Loucy (cell line): ENCODE measurements at regions not wholly inside any gene's neighbourhood (a gene's known extent, or its start where the extent isn't known, plus 50 kb on each side); places are given as distances from the start of the nearest gene placed in this dataset.

Source experiments
- EZH2phosphoT487 ChIP-seq: fragments of 200-600 bp; IDR thresholded peaks from 2 replicates; pipeline ENCODE4 v1.6.1; 2018; ENCODE audit warnings: antibody characterized with exemption, mild to moderate bottlenecking, moderate library complexity, borderline replicate concordance
- TF ChIP-seq, protein P1 (sequence below): fragments of 200-600 bp; sonication (generic); conservative IDR thresholded peaks from 2 replicates; pipeline ENCODE4 v1.5.1; 2014; ENCODE audit warnings: mild to moderate bottlenecking, antibody characterized with exemption, low read length

- TF ChIP-seq, protein P1, sequence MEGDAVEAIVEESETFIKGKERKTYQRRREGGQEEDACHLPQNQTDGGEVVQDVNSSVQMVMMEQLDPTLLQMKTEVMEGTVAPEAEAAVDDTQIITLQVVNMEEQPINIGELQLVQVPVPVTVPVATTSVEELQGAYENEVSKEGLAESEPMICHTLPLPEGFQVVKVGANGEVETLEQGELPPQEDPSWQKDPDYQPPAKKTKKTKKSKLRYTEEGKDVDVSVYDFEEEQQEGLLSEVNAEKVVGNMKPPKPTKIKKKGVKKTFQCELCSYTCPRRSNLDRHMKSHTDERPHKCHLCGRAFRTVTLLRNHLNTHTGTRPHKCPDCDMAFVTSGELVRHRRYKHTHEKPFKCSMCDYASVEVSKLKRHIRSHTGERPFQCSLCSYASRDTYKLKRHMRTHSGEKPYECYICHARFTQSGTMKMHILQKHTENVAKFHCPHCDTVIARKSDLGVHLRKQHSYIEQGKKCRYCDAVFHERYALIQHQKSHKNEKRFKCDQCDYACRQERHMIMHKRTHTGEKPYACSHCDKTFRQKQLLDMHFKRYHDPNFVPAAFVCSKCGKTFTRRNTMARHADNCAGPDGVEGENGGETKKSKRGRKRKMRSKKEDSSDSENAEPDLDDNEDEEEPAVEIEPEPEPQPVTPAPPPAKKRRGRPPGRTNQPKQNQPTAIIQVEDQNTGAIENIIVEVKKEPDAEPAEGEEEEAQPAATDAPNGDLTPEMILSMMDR: no peak
- TF ChIP-seq EZH2phosphoT487: no peak
Observed at GRCh38 chr1:184826001-184826400, 71.3 kb upstream of the EDEM3 start.
